Stimulated activated naive CD8-positive, alpha-beta T cell treated with anti-CD3 and anti-CD28 coated beads, Interleukin-15, Interleukin-2, amounts not matched to agents 100 U/mL and 50 U/mL, for 24 hours (primary cell): ENCODE measurements at regions not wholly inside any gene's neighbourhood (a gene's known extent, or its start where the extent isn't known, plus 50 kb on each side); places are given as distances from the start of the nearest gene placed in this dataset.
"Not testable (repeated sequence)": the region's sequence is repeated elsewhere in the genome, so short reads cannot be mapped to it uniquely, and the experiment has no call there.

Experiments used
- ATAC-seq: fragments of 150-1000 bp; cut with Tn5 transposase; one replicate; pipeline ENCODE4 v1.10.0; 2021
- DNase-seq: peaks from one replicate; pipeline ENCODE4 v3.0.0; 2021

GRCh38 chr1:146413911-146414310 is 185.1 kb upstream of the NOTCH2NLA start:
- DNase-seq, ATAC-seq: not testable (repeated sequence)

- peak; percentile 61 for ATAC-seq
- DNase-seq, result not testable (repeated sequence)
Measured at GRCh38 chr1:146411923-146412322, 183.1 kb upstream of the NOTCH2NLA start.

GRCh38 chr1:146409817-146410441 is 181.1 kb upstream of the NOTCH2NLA start:
- peak; percentile 88 for ATAC-seq
- DNase-seq, result not testable (repeated sequence)

GRCh38 chr1:146409116-146409801 is 180.4 kb upstream of the NOTCH2NLA start:
- peak; percentile 62 for ATAC-seq
- DNase-seq, result not testable (repeated sequence)

- ATAC-seq, result peak; percentile 93
- not testable (repeated sequence) for DNase-seq
Measured at GRCh38 chr1:146401281-146401825, 172.5 kb upstream of the NOTCH2NLA start.

DNA sequence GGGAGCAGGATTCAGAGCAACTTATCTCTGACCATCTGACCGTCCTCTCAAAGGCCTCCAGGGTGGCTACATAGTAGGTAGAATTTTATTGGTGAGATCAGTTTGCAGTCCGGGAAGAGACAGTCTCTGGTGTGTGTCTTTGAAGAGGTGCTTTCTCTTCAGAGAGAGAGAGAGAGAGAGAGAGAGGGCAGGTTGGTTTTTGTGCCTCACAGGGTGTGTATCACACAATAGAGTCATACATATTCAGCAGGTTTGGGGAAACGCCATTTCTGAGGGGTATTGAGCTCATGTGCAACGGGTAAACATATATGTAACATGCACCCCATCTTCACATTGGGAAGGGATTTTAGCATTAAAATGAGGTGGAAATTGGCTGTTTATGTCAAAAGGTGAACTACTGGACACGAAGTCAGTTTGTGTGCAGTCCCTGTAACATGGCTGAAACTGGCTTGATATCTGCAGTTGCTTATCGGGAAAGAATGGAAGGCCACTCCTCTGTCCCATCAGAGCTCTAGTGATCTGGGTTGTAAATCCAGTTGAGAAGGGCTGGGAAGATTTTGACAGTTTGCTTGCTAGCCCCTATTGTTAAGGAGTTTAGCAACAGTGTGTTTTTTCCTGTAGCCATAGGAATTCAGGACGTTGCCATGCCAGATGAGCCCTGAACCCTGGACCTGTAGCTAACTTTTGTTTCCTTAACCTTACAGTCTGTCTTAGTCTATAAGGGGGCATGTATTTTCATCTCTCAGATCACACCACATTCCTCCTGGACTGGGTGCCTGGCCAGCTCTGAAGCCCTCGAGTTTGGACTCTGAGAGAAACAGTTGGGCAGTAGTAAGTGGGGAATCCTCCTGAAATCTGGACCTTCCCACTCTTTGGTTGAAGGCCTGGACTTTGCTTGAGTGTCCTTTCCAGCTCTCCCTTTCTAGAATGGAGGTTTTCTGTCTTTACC is 171.6 kb upstream of the NOTCH2NLA start:
- not testable (repeated sequence) for DNase-seq, ATAC-seq

DNA sequence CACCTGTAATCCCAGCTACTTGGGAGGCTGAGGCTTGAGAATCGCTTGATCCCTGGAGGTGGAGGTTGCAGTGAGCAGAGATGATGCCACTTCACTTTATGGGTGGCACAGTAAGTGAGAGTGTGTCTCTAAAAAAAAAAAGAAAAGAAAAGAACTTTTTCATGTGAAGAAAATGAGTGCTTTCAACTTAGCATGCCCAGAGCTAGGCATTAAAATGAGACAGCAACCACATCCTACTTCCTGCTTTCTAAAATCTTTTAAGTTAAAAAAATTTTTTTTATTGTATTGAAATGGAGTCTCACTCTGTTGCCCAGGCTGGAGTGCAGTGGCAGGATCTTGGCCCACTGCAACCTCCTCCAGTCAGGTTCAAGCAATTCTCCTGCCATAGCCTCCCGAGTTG is 170.4 kb upstream of the NOTCH2NLA start:
- not testable (repeated sequence) for ATAC-seq, DNase-seq

DNA sequence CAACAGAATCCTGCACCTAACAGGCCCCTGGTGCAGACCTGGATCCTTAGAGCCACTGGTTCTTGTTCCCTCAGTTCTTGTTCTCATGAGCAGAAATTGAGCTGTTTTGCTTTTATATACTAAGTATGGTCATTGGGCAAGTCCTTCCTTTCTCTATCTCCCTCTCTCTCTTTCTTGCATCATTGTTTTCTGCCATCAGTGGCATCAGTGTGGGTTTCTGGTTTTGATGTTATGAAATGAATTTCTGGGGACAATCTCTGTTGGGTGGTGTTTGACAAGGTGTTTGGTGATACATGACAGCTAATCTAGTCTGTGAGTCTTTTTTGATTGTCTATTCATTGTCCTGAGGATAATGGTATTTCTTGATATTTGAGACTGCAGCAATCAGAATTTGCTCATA is 168.0 kb upstream of the NOTCH2NLA start:
- not testable (repeated sequence) for ATAC-seq, DNase-seq

DNA sequence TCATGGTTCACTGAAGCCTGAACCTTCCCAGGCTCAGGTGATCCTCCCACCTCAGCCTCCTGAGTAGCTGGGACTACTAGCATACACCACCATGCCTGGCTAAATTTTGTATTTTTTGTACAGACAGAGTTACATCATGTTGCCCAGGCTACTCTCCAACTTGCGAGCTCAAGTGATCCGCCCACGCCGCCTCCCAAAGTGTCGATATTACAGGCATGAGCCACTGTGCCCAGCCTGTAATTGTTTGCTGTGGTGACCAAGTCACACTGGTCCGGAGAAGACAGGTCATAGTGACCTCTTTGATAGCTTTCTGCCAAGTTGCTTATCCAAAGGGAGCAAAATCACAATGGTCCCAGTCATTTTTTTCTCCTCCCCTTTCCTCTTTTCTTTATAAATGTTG is 167.4 kb upstream of the NOTCH2NLA start:
- ATAC-seq, result not testable (repeated sequence)

GRCh38 chr1:146393796-146394195 is 165.0 kb upstream of the NOTCH2NLA start:
- DNase-seq, ATAC-seq: not testable (repeated sequence)

More for the DNA sequence above, 167.4 kb upstream of the NOTCH2NLA start:
- not testable (repeated sequence) for DNase-seq

DNA sequence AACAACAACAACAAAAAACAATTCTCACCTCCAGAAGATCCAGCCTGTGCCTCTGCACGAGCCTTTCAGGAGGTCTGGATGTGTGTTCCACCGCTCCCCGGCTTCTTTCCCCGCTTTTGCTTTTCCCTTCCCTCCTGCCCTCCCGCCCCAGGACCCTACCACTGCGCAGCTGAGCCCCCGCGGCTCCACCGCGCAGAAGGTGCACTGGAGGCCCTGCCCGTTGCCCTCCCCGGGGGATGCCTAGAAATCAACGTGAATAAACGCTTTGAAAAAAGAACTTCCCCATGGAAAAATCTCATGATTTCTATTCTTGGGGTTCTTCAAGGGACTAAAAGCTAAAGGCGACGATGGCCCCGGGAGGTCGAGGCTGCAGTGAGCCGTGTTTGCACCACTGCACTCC is 164.3 kb upstream of the NOTCH2NLA start:
- ATAC-seq, DNase-seq: not testable (repeated sequence)

- not testable (repeated sequence) for DNase-seq, ATAC-seq
Measured at GRCh38 chr1:146389178-146389577, 160.4 kb upstream of the NOTCH2NLA start.

DNA sequence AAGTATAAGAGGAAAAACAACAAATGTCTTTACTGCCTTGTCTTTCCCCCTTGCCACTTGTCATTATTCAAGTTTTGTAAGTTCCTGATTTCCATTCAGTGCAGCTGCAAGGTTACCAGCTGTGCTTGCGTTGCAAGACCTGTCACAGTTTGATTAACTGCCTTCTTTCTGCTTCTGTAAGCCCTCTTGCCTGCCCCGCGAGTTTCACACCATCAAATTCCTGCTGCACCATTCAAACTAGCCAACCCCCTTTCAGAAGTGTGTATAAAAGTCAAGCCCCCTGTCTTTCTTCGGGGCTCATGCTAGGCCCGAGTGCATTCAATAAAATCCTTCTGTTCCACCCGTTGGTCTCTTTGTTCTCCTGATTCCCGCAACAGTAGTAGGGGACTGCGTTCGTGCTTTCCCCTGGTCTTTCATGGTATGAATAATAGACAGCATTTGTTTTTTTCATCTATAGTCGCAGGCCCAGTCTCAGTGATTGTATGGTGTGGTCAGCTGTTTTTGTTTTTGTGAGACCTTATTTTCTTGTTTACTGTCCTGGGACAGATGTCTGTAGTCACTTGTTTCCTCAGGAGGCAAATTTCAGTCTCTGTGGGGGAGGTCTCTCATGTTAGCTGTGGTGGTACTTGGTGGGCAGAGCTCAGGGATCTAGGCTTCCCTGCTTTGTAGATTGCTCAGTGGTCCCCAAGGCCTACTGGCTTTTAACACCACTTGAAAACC is 159.1 kb upstream of the NOTCH2NLA start:
- ATAC-seq, DNase-seq: not testable (repeated sequence)

- DNase-seq (peak; percentile 79), ATAC-seq (peak; percentile 89)
Measured at GRCh38 chr1:146386851-146387749, 158.3 kb upstream of the NOTCH2NLA start.

- not testable (repeated sequence) for ATAC-seq, DNase-seq
Measured at GRCh38 chr1:146381196-146381595, 152.4 kb upstream of the NOTCH2NLA start.

DNA sequence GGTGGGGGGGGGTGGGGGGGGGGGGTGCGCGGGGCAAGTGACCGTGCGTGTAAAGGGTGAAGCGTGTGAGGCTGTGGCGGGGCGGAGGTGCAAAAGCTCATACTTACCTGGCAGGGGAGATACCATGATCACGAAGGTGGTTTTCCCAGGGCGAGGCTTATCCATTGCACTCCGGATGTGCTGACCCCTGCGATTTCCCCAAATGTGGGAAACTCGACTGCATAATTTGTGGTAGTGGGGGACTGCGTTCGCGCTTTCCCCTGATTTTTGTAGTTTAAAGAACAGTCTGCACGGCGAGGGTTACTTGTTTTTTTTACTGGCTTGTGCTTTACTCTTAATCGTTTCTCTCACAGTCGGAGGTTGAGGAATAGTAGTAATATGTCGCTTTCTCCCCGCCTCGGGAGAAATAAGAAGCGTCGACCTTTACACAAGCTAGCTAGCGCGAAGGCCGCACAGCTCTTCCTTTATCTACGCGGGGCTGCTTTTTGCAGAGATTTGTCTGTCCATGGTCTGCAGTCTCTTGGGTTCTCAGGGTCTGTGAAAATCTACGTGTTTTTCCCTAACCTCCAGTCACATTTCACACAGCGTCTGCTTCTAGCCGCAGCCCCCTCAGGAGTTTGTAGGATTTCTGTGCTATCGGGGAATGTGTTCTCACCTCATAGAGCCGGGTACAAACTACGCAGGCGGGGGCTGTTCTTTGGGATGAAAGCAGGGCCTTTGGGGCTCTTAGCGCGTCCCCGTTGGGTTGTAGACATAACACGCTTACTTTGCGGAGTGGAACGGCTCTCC is 148.1 kb upstream of the NOTCH2NLA start:
- peak; percentile 80 for DNase-seq
- peak; percentile 99 for ATAC-seq

DNA sequence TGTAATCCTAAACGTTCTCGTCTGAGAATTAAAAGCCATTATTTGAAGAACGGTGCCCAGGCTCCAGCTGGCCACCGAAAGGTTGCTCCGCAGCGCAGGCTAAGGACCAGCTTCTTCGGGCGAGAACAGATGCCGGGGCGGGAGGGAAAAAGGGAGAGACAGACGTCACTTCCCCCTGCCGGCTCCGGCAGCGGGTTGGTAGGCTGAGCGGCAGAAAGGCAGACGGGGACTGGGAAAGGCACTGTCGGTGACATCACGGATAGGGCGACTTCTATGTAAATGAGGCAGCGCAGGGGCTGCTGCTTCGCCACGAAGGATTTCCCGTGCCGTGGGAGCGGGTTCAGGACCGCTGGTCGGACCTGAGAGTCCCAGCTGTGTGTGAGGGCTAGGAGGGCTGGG is 147.5 kb upstream of the NOTCH2NLA start:
- peak; percentile 39 for ATAC-seq
- peak; percentile 80 for DNase-seq

GRCh38 chr1:146375108-146375507 is 146.3 kb upstream of the NOTCH2NLA start:
- not testable (repeated sequence) for DNase-seq, ATAC-seq

- ATAC-seq (peak; percentile 55), DNase-seq (peak; percentile 66)
Measured at GRCh38 chr1:146369940-146370339, 141.1 kb upstream of the NOTCH2NLA start.
